HEK293 (cell line): ENCODE measurements at regions not wholly inside any gene's neighbourhood (a gene's known extent, or its start where the extent isn't known, plus 50 kb on each side); places are given as distances from the start of the nearest gene placed in this dataset.

Experiments
- CTCF ChIA-PET: fragments of 350-600 bp; formaldehyde crosslinking; extraction: SDS; loops from one replicate; lab custom pipeline; 2021; ENCODE audit warnings: antibody characterized with exemption; lab: Yijun Ruan, JAX
- POLR2A ChIA-PET: fragments of 300-600 bp; formaldehyde crosslinking; extraction: SDS; loops from one replicate; lab custom pipeline; 2020; ENCODE audit warnings: antibody characterized with exemption, inconsistent platforms; lab: Yijun Ruan, JAX
- H3K27ac ChIP-seq: fragments of 200-500 bp; sonication (Bioruptor generic); 2 replicates; pipeline ENCODE4 v1.5.1; 2014; ENCODE audit warnings: low read depth, low read length, control low read depth, inconsistent platforms; ENCODE audit errors: extremely low read depth
- H3K36me3 ChIP-seq, 2 experiments: fragments of 200-500 bp in 1 of 2; sonication (Bioruptor generic) in 1 of 2; 1 replicate in 1 of 2; 2 replicates in 1 of 2; pipeline ENCODE4 v1.5.1; 2014 to 2017; ENCODE audit warnings: inconsistent platforms in 2 of 2, low read length in 2 of 2; ENCODE audit not compliant: control insufficient read depth in 2 of 2, insufficient read depth in 1 of 2
- H3K4me1 ChIP-seq: fragments of 200-500 bp; sonication (Bioruptor generic); 2 replicates; pipeline ENCODE4 v1.5.1; 2014; ENCODE audit warnings: mild to moderate bottlenecking, low read length, inconsistent platforms; ENCODE audit not compliant: control insufficient read depth, insufficient read depth
- H3K4me3 ChIP-seq: 2 replicates; pipeline ENCODE4 v1.5.1; 2011; ENCODE audit warnings: low read depth, mild to moderate bottlenecking, control low read depth, low read length, moderate library complexity
- H3K9me3 ChIP-seq: fragments of 200-500 bp; sonication (Bioruptor generic); 2 replicates; pipeline ENCODE4 v1.5.1; 2014; ENCODE audit warnings: low read depth, low read length, inconsistent platforms; ENCODE audit not compliant: control insufficient read depth, insufficient read depth
- BCL11B ChIP-seq: fragments of 450-650 bp; formaldehyde crosslinking; IDR thresholded peaks from 2 replicates; pipeline ENCODE4 v1.5.1; 2016; ENCODE audit warnings: low read depth, missing biosample characterization, missing genetic modification characterization
- GFI1B ChIP-seq: fragments of 450-650 bp; formaldehyde crosslinking; IDR thresholded peaks from 2 replicates; pipeline ENCODE4 v1.5.1; 2016; ENCODE audit warnings: missing biosample characterization, missing genetic modification characterization
- KLF10 ChIP-seq: fragments of 450-650 bp; IDR thresholded peaks from 2 replicates; pipeline ENCODE4 v1.5.1; 2018; ENCODE audit warnings: missing biosample characterization, mild to moderate bottlenecking, missing genetic modification characterization
- OVOL3 ChIP-seq: fragments of 450-650 bp; formaldehyde crosslinking; IDR thresholded peaks from 2 replicates; pipeline ENCODE4 v1.5.1; 2016; ENCODE audit warnings: missing biosample characterization, missing genetic modification characterization
- REST ChIP-seq: fragments of 450-650 bp; formaldehyde crosslinking; IDR thresholded peaks from 2 replicates; pipeline ENCODE4 v1.5.1; 2016; ENCODE audit warnings: missing biosample characterization, missing genetic modification characterization
- ZBTB8A ChIP-seq: fragments of 450-650 bp; formaldehyde crosslinking; IDR thresholded peaks from 2 replicates; pipeline ENCODE4 v1.5.1; 2016; ENCODE audit warnings: missing biosample characterization, missing genetic modification characterization
- ZNF140 ChIP-seq: fragments of 450-650 bp; formaldehyde crosslinking; IDR thresholded peaks from 2 replicates; pipeline ENCODE4 v1.5.1; 2016; ENCODE audit warnings: missing biosample characterization, missing genetic modification characterization
- ZNF174 ChIP-seq: fragments of 450-650 bp; formaldehyde crosslinking; IDR thresholded peaks from 2 replicates; pipeline ENCODE4 v1.5.0; 2017; ENCODE audit warnings: missing biosample characterization, mild to moderate bottlenecking, missing genetic modification characterization
- ZNF202 ChIP-seq: fragments of 450-650 bp; formaldehyde crosslinking; IDR thresholded peaks from 2 replicates; pipeline ENCODE4 v1.5.1; 2016; ENCODE audit warnings: missing biosample characterization, missing genetic modification characterization, borderline replicate concordance
- ZNF341 ChIP-seq: fragments of 450-650 bp; formaldehyde crosslinking; IDR thresholded peaks from 2 replicates; pipeline ENCODE4; 2016; ENCODE audit warnings: low read depth, missing biosample characterization, missing genetic modification characterization
- ZNF433 ChIP-seq: fragments of 450-650 bp; formaldehyde crosslinking; IDR thresholded peaks from 2 replicates; pipeline ENCODE4 v1.5.1; 2016; ENCODE audit warnings: missing biosample characterization, missing genetic modification characterization, low read depth
- ZNF510 ChIP-seq: fragments of 450-650 bp; formaldehyde crosslinking; IDR thresholded peaks from 2 replicates; pipeline ENCODE4 v1.5.1; 2018; ENCODE audit warnings: mild to moderate bottlenecking, missing genetic modification characterization, missing biosample characterization; ENCODE audit not compliant: insufficient replicate concordance
- ZNF514 ChIP-seq: fragments of 450-650 bp; formaldehyde crosslinking; IDR thresholded peaks from 2 replicates; pipeline ENCODE4 v1.5.1; 2016; ENCODE audit warnings: missing biosample characterization, missing genetic modification characterization
- ZNF529 ChIP-seq: fragments of 450-650 bp; formaldehyde crosslinking; IDR thresholded peaks from 2 replicates; pipeline ENCODE4 v1.5.1; 2017; ENCODE audit warnings: missing genetic modification characterization, missing biosample characterization; ENCODE audit not compliant: insufficient replicate concordance
- ZNF544 ChIP-seq: fragments of 450-650 bp; formaldehyde crosslinking; IDR thresholded peaks from 2 replicates; pipeline ENCODE4 v1.5.0; 2017; ENCODE audit warnings: missing biosample characterization, missing genetic modification characterization
- ZNF555 ChIP-seq: fragments of 450-650 bp; formaldehyde crosslinking; conservative IDR thresholded peaks from 2 replicates; pipeline ENCODE4 v1.5.1; 2017; ENCODE audit warnings: missing biosample characterization, mild to moderate bottlenecking, missing genetic modification characterization, inconsistent platforms
- ZNF600 ChIP-seq: fragments of 450-650 bp; formaldehyde crosslinking; IDR thresholded peaks from 2 replicates; pipeline ENCODE4 v1.5.1; 2016; ENCODE audit warnings: missing biosample characterization, missing genetic modification characterization
- ZNF623 ChIP-seq: fragments of 450-650 bp; formaldehyde crosslinking; IDR thresholded peaks from 2 replicates; pipeline ENCODE4 v1.5.1; 2016; ENCODE audit warnings: missing biosample characterization, missing genetic modification characterization
- ZNF654 ChIP-seq: fragments of 450-650 bp; formaldehyde crosslinking; IDR thresholded peaks from 2 replicates; pipeline ENCODE4 v1.5.1; 2016; ENCODE audit warnings: low read depth, missing biosample characterization, missing genetic modification characterization
- ZNF660 ChIP-seq: fragments of 450-650 bp; IDR thresholded peaks from 2 replicates; pipeline ENCODE4 v1.5.1; 2018; ENCODE audit warnings: missing biosample characterization, mild to moderate bottlenecking, missing genetic modification characterization
- ZNF768 ChIP-seq: fragments of 450-650 bp; formaldehyde crosslinking; IDR thresholded peaks from 2 replicates; pipeline ENCODE4 v1.5.1; 2018; ENCODE audit warnings: missing biosample characterization, mild to moderate bottlenecking, missing genetic modification characterization
- ZNF791 ChIP-seq: fragments of 450-650 bp; formaldehyde crosslinking; IDR thresholded peaks from 2 replicates; pipeline ENCODE4 v1.5.1; 2016; ENCODE audit warnings: missing biosample characterization, missing genetic modification characterization
- ZXDB ChIP-seq: fragments of 450-650 bp; formaldehyde crosslinking; IDR thresholded peaks from 2 replicates; pipeline ENCODE4 v1.5.1; 2016; ENCODE audit warnings: missing biosample characterization, missing genetic modification characterization
- TF ChIP-seq, protein P1 (sequence below): fragments of 450-650 bp; formaldehyde crosslinking; IDR thresholded peaks from 2 replicates; pipeline ENCODE4 v1.5.1; 2016; ENCODE audit warnings: missing biosample characterization, missing genetic modification characterization
- TF ChIP-seq, protein P2 (sequence below): fragments of 450-650 bp; formaldehyde crosslinking; conservative IDR thresholded peaks from 2 replicates; pipeline ENCODE4 v1.5.1; 2016; ENCODE audit warnings: low read depth, missing biosample characterization, missing genetic modification characterization
- TF ChIP-seq, protein P3 (sequence below): fragments of 450-650 bp; formaldehyde crosslinking; IDR thresholded peaks from 2 replicates; pipeline ENCODE4 v1.5.1; 2016; ENCODE audit warnings: missing biosample characterization, missing genetic modification characterization

- TF ChIP-seq REST (tag by site-specific recombination) (peak; percentile 61; the same call in 1 of the 2 replicates), ZNF555 (tag by site-specific recombination) (peak; percentile 78), ZXDB (tag by site-specific recombination) (peak; percentile 70), ZNF768 (tag by site-specific recombination) (no peak), ZBTB8A (tag by site-specific recombination) (peak; percentile 66), ZNF140 (tag by site-specific recombination) (peak; percentile 81), GFI1B (tag by site-specific recombination) (0 out of 2 replicates have a peak, but pooled peaks have one; percentile 21), ZNF514 (tag by site-specific recombination) (0 out of 2 replicates have a peak, but pooled peaks have one; percentile 26), ZNF202 (tag by site-specific recombination) (peak; percentile 36; the same call in 1 of the 2 replicates), OVOL3 (tag by site-specific recombination) (peak; percentile 16; the same call in 1 of the 2 replicates), ZNF510 (peak; percentile 51), ZNF654 (tag by site-specific recombination) (peak; percentile 20), ZNF433 (peak; percentile 51), ZNF341 (tag by site-specific recombination) (no peak), ZNF623 (tag by site-specific recombination) (peak; percentile 72), BCL11B (tag by site-specific recombination) (no peak)
- TF ChIP-seq, protein P1, sequence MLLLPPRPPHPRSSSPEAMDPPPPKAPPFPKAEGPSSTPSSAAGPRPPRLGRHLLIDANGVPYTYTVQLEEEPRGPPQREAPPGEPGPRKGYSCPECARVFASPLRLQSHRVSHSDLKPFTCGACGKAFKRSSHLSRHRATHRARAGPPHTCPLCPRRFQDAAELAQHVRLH (tag by site-specific recombination): peak; percentile 37; the same call in 1 of the 2 replicates
- TF ChIP-seq, protein P2, sequence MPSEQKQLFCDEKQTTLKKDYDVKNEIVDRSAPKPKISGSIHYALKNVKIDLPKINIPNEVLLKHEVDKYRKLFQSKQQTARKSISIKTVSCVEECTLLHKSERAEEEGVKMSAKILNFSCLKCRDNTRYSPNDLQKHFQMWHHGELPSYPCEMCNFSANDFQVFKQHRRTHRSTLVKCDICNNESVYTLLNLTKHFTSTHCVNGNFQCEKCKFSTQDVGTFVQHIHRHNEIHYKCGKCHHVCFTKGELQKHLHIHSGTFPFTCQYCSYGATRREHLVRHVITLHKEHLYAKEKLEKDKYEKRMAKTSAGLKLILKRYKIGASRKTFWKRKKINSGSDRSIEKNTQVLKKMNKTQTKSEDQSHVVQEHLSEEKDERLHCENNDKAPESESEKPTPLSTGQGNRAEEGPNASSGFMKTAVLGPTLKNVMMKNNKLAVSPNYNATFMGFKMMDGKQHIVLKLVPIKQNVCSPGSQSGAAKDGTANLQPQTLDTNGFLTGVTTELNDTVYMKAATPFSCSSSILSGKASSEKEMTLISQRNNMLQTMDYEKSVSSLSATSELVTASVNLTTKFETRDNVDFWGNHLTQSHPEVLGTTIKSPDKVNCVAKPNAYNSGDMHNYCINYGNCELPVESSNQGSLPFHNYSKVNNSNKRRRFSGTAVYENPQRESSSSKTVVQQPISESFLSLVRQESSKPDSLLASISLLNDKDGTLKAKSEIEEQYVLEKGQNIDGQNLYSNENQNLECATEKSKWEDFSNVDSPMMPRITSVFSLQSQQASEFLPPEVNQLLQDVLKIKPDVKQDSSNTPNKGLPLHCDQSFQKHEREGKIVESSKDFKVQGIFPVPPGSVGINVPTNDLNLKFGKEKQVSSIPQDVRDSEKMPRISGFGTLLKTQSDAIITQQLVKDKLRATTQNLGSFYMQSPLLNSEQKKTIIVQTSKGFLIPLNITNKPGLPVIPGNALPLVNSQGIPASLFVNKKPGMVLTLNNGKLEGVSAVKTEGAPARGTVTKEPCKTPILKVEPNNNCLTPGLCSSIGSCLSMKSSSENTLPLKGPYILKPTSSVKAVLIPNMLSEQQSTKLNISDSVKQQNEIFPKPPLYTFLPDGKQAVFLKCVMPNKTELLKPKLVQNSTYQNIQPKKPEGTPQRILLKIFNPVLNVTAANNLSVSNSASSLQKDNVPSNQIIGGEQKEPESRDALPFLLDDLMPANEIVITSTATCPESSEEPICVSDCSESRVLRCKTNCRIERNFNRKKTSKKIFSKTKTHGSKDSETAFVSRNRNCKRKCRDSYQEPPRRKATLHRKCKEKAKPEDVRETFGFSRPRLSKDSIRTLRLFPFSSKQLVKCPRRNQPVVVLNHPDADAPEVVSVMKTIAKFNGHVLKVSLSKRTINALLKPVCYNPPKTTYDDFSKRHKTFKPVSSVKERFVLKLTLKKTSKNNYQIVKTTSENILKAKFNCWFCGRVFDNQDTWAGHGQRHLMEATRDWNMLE (tag by site-specific recombination): peak; percentile 86
These were observed 217.7 kb downstream of the MEX3B start (continued) for GRCh38 chr15:81828135-81828534.

GRCh38 chr15:81825136-81825535 lies 220.7 kb downstream of the MEX3B start:
- POLR2A ChIA-PET: no interaction called here
- Histone ChIP-seq H3K9me3 (no peaks in the 10 kb centered on the region), H3K4me1 (no peaks in the 10 kb centered on the region), H3K4me3 (no peak overlapping the region), H3K27ac (no peak overlapping the region), H3K36me3 (no peaks in the 10 kb centered on the region)
- CTCF ChIA-PET: no interaction called here
- no peak for TF ChIP-seq ZNF433
- TF ChIP-seq OVOL3 (tag by site-specific recombination): no peak
- no peak for TF ChIP-seq ZNF529
- TF ChIP-seq ZNF660 (tag by site-specific recombination): no peak
- TF ChIP-seq ZNF791 (tag by site-specific recombination): no peak
- TF ChIP-seq ZNF202 (tag by site-specific recombination): no peak
- no peak for TF ChIP-seq ZNF600
- TF ChIP-seq, protein P3, sequence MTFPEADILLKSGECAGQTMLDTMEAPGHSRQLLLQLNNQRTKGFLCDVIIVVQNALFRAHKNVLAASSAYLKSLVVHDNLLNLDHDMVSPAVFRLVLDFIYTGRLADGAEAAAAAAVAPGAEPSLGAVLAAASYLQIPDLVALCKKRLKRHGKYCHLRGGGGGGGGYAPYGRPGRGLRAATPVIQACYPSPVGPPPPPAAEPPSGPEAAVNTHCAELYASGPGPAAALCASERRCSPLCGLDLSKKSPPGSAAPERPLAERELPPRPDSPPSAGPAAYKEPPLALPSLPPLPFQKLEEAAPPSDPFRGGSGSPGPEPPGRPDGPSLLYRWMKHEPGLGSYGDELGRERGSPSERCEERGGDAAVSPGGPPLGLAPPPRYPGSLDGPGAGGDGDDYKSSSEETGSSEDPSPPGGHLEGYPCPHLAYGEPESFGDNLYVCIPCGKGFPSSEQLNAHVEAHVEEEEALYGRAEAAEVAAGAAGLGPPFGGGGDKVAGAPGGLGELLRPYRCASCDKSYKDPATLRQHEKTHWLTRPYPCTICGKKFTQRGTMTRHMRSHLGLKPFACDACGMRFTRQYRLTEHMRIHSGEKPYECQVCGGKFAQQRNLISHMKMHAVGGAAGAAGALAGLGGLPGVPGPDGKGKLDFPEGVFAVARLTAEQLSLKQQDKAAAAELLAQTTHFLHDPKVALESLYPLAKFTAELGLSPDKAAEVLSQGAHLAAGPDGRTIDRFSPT (tag by site-specific recombination): no peak
- TF ChIP-seq ZNF174: no peak
- TF ChIP-seq KLF10 (tag by site-specific recombination): no peak
- TF ChIP-seq ZNF544: no peak
